ENCODE measurements at regions not wholly inside any gene's neighbourhood (a gene's known extent, or its start where the extent isn't known, plus 50 kb on each side); places are given as distances from the start of the nearest gene placed in this dataset.

DNA sequence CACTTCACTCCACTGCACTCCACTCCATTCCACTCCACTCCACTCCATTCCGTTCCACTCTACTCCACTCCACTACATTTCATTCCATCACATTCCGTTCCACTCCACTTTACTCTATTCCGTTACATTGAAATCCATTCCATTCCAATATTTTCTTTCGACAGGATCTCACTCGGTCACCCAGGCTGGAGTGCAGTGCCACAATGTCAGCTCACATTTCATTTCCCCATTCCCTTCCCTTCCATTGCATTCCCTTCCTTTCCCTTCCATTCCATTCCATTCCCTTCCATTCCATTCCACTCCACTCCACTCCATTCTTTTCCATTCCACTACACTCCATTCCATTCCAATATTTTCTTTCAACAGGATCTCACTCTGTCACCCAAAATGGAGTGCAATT is 1407.6 kb upstream of the USP9Y start:
- DNase-seq (ENCODE audit: low read depth in 1 of 2, low spot score in 2 of 2) = no peak
- H3K9me3 ChIP-seq (replicated peaks) = no peaks in the 10 kb centered on the region
- H3K4me3 ChIP-seq = no peak overlapping the region
- H3K36me3 ChIP-seq = no peaks in the 10 kb centered on the region
- H3K4me1 ChIP-seq (replicated peaks) = no peaks in the 10 kb centered on the region
- no peaks in the 10 kb centered on the region for H3K27me3 ChIP-seq (replicated peaks)
- no peak overlapping the region for H3K27ac ChIP-seq

GRCh38 chrY:11334151-11334550 is 1366.9 kb upstream of the USP9Y start:
- no peaks in the 10 kb centered on the region for H3K4me1 ChIP-seq (replicated peaks)

More at GRCh38 chrY:11334151-11334550, 1366.9 kb upstream of the USP9Y start:
- DNase-seq (ENCODE audit: low read depth in 1 of 2, low spot score in 2 of 2) = peak; percentile 3 to 67
- Histone ChIP-seq H3K9me3 (replicated peaks) (no peaks in the 10 kb centered on the region), H3K27ac (no peak overlapping the region), H3K4me3 (no peak overlapping the region), H3K27me3 (replicated peaks) (no peaks in the 10 kb centered on the region), H3K36me3 (no peaks in the 10 kb centered on the region)
